Epithelial cell of esophagus (primary cell): ENCODE measurements at regions not wholly inside any gene's neighbourhood (a gene's known extent, or its start where the extent isn't known, plus 50 kb on each side); places are given as distances from the start of the nearest gene placed in this dataset.

Experiments
- DNase-seq: peaks from one replicate; pipeline ENCODE4 v3.0.0; 2010; ENCODE audit warnings: low read depth
- H3K4me3 ChIP-seq: 2 replicates; pipeline ENCODE4 v1.5.1; 2011; ENCODE audit warnings: mild to moderate bottlenecking, low read length, control low read depth
- TF ChIP-seq, protein P1 (sequence below): IDR thresholded peaks from 2 replicates; pipeline ENCODE4 v1.5.1; 2011; ENCODE audit warnings: low read depth, mild to moderate bottlenecking, low read length, control low read depth, inconsistent platforms; ENCODE audit not compliant: insufficient read depth; ENCODE audit errors: missing control alignments

DNA sequence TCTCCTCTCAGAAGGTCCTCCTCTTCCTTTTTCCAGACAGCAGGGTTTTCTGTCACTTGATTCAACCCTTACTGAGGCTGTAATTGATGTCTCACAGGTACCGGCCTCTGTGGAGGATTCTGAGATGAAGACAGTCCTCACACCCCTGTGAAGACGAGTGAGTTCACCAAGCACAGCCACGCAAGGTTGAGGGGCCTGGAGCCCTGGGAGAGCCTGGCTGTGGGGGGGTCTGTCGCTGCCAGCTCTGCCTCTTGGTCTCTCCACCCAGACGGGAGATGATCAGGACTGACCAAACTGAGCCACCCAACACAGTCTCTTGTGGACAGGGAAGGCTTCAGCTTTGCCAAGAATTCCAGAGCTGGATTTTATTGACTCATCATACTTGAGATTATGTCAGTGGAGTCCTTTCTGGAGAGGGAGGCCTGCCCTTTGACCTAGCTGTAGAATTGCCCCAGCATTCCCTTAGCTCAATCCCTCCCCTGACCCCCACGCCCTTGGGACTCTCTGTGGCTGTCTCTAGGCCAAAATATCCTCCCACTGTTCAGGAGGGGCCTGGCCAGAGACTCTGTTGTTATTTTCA lies 51.1 kb upstream of the CRHR1 start:
- DNase-seq = no peak
- TF ChIP-seq, protein P1, sequence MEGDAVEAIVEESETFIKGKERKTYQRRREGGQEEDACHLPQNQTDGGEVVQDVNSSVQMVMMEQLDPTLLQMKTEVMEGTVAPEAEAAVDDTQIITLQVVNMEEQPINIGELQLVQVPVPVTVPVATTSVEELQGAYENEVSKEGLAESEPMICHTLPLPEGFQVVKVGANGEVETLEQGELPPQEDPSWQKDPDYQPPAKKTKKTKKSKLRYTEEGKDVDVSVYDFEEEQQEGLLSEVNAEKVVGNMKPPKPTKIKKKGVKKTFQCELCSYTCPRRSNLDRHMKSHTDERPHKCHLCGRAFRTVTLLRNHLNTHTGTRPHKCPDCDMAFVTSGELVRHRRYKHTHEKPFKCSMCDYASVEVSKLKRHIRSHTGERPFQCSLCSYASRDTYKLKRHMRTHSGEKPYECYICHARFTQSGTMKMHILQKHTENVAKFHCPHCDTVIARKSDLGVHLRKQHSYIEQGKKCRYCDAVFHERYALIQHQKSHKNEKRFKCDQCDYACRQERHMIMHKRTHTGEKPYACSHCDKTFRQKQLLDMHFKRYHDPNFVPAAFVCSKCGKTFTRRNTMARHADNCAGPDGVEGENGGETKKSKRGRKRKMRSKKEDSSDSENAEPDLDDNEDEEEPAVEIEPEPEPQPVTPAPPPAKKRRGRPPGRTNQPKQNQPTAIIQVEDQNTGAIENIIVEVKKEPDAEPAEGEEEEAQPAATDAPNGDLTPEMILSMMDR = no peak
- H3K4me3 ChIP-seq = no peak overlapping the region

DNA sequence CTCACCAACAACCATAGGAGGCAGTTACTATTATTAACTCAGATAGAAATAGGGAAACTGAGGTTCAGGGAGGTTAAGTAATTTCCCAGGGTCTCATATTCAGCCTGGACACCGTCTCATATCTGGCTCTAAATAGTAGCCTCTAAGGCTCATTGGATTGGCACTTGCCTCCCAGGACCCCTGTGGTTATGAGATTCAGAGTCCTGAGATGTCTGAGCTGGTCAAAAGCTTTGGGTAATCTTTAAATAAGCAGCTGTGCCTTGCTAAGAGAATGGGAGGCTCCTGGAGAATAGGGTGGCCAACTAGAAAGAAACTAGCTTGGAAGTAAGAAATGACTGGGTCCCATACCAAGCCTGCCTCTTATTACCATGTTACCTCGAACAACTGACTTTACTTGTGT lies 50.3 kb upstream of the CRHR1 start:
- no peak overlapping the region for H3K4me3 ChIP-seq
- DNase-seq = no peak
- TF ChIP-seq, protein P1 = no peak
